ENCODE measurements at regions not wholly inside any gene's neighbourhood (a gene's known extent, or its start where the extent isn't known, plus 50 kb on each side); places are given as distances from the start of the nearest gene placed in this dataset.

DNA sequence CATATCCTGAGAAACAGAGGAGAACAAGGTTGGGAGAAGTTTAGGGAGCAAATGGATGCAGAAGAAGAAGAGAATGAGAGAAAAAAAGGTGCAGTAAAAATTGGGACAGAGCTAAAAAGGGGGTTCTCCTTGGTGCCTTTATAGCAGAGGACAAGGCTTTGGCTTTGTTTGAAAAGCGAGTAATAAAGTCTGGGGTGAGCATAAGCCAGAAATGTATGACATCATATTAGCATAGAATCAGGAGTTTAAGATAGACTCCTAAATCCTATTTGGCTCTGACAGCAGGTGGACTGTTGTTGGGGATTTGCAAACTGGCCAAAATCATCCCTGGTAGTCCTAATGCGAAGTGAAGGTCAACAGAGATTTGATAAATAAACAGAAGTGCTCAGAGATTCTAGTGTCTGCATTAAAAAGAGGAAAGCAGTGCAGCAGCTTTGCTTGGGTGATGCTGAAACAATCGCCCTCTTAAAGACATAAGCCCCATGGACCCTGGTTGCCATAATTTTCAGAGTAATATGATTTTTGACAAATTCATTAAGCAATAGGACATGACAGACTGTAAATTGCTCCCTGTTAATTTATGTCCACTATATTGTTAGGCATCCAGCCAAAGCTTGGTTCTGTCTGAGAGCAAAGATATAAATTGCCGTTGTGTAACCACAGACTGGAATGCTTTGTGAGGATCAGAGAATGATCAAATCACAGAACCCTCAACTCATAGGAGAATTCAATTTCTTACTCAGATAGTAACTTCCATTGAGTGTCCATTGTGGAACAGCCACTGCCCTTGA lies 385.0 kb upstream of the NFIA start:
- no peak for DNase-seq (ENCODE audit: low spot score)
- Histone ChIP-seq H3K4ac (ENCODE audit: low read length) (no peak overlapping the region), H2AFZ (ENCODE audit: low read length) (no peak overlapping the region), H3K4me2 (ENCODE audit: insufficient read depth, low read length, poor library complexity, severe bottlenecking) (no peak overlapping the region), H2BK5ac (ENCODE audit: low read length) (no peak overlapping the region), H3K79me1 (ENCODE audit: low read depth, low read length) (no peaks in the 10 kb centered on the region), H3K18ac (ENCODE audit: low read length) (no peak overlapping the region), H2AK5ac (ENCODE audit: low read depth, low read length) (no peak overlapping the region), H3K9me3 (replicated peaks in 1 of 2; ENCODE audit: control insufficient read depth in 2 of 2, insufficient read depth in 1 of 2, low read depth in 1 of 2, low read length in 2 of 2) (no peaks in the 10 kb centered on the region), H3K4me3 (ENCODE audit: low read length in 2 of 2) (no peak overlapping the region), H4K91ac (ENCODE audit: low read depth, low read length, poor library complexity) (no peak overlapping the region), H3K14ac (ENCODE audit: low read length) (no peak overlapping the region), H3K27me3 (ENCODE audit: control insufficient read depth in 3 of 3, insufficient read depth in 3 of 3, low read depth in 1 of 3, low read length in 3 of 3) (no peaks in the 10 kb centered on the region), H3K27ac (replicated peaks; ENCODE audit: low read length) (no peak overlapping the region), H4K8ac (ENCODE audit: low read depth, low read length) (no peak overlapping the region), H2BK15ac (ENCODE audit: low read length) (no peak overlapping the region), H3K36me3 (replicated peaks in 1 of 2; ENCODE audit: control insufficient read depth in 2 of 2, insufficient read depth in 2 of 2, low read length in 2 of 2) (no peaks in the 10 kb centered on the region), H3K23ac (ENCODE audit: low read depth, low read length, poor library complexity) (no peak overlapping the region), H3K4me1 (ENCODE audit: control insufficient read depth in 2 of 2, insufficient read depth in 1 of 2, low read depth in 1 of 2, low read length in 2 of 2) (no peaks in the 10 kb centered on the region), H2BK12ac (ENCODE audit: low read length) (no peak overlapping the region), H2BK120ac (ENCODE audit: low read depth, low read length) (no peak overlapping the region), H3K9ac (ENCODE audit: low read depth, low read length, poor library complexity) (no peak overlapping the region)
- WGBS, 2 donors (ENCODE audit: extremely low coverage in 2 of 2, insufficient read length in 2 of 2, insufficient replicate concordance in 1 of 2) = no CpG with 5 or more reads among the region's 4 CpGs

DNA sequence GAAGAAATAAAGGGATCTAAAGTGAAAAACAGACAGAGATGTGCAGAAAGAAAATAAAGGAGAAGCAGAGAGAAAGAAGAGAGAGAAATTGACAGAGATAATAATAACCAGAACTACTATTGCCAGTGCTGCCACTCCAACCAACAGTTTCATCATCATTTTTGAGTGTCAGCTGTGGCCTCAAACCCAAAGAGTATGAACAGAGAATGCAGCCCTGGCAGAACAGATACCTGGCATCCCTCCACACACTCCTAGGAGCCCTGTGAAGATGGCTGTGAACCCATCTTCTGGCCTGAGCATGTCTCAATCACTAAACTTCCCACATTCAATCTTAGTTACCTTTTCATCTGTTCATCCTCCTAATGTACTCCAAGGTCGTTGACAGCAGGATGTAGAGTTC lies 385.8 kb upstream of the NFIA start:
- no peak overlapping the region for H2BK15ac ChIP-seq (ENCODE audit: low read length)
- H3K9ac ChIP-seq (ENCODE audit: low read depth, low read length, poor library complexity) = no peak overlapping the region
- H3K4me3 ChIP-seq (ENCODE audit: low read length in 2 of 2) = no peak overlapping the region
- no peak overlapping the region for H3K23ac ChIP-seq (ENCODE audit: low read depth, low read length, poor library complexity)
- no peak overlapping the region for H2BK120ac ChIP-seq (ENCODE audit: low read depth, low read length)
- no peak overlapping the region for H3K14ac ChIP-seq (ENCODE audit: low read length)
- WGBS, 2 donors (ENCODE audit: extremely low coverage in 2 of 2, insufficient read length in 2 of 2, insufficient replicate concordance in 1 of 2) = no CpG with 5 or more reads among the region's 1 CpG
- H3K79me1 ChIP-seq (ENCODE audit: low read depth, low read length) = no peaks in the 10 kb centered on the region
- H4K8ac ChIP-seq (ENCODE audit: low read depth, low read length) = no peak overlapping the region
- no peak for DNase-seq (ENCODE audit: low spot score)
- no peak overlapping the region for H2BK5ac ChIP-seq (ENCODE audit: low read length)
- no peaks in the 10 kb centered on the region for H3K4me1 ChIP-seq (ENCODE audit: control insufficient read depth in 2 of 2, insufficient read depth in 1 of 2, low read depth in 1 of 2, low read length in 2 of 2)
- H2AK5ac ChIP-seq (ENCODE audit: low read depth, low read length) = no peak overlapping the region
- no peak overlapping the region for H3K4me2 ChIP-seq (ENCODE audit: insufficient read depth, low read length, poor library complexity, severe bottlenecking)
- no peaks in the 10 kb centered on the region for H3K36me3 ChIP-seq (replicated peaks in 1 of 2; ENCODE audit: control insufficient read depth in 2 of 2, insufficient read depth in 2 of 2, low read length in 2 of 2)
- H4K91ac ChIP-seq (ENCODE audit: low read depth, low read length, poor library complexity) = no peak overlapping the region
- H3K18ac ChIP-seq (ENCODE audit: low read length) = no peak overlapping the region
- H3K4ac ChIP-seq (ENCODE audit: low read length) = no peak overlapping the region
- H3K27ac ChIP-seq (replicated peaks; ENCODE audit: low read length) = no peak overlapping the region
- no peak overlapping the region for H2BK12ac ChIP-seq (ENCODE audit: low read length)
- H2AFZ ChIP-seq (ENCODE audit: low read length) = no peak overlapping the region
- no peaks in the 10 kb centered on the region for H3K27me3 ChIP-seq (ENCODE audit: control insufficient read depth in 3 of 3, insufficient read depth in 3 of 3, low read depth in 1 of 3, low read length in 3 of 3)
- no peaks in the 10 kb centered on the region for H3K9me3 ChIP-seq (replicated peaks in 1 of 2; ENCODE audit: control insufficient read depth in 2 of 2, insufficient read depth in 1 of 2, low read depth in 1 of 2, low read length in 2 of 2)

DNA sequence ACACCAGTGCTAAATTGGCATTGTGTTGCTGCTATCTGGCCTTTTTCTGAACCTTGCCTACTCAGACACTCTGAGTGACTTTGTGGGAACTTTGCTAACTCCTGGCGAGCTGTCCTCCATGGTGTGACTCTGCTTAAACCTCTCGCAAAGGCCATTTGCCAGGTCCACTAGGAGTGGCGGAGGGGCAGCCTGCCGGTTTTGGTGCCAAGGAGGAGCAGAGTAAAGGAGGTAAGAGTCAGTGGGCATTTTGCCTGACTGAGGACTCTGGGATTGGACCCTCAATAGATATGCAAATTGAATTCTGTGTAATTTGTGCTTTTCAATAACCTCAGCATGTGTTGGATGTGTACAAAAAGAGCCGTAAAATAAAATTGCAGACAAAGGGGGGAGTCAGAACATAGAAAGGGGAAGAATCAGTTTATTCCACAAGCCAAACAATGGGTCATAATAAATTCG lies 386.6 kb upstream of the NFIA start:
- Histone ChIP-seq H3K4me2 (ENCODE audit: insufficient read depth, low read length, poor library complexity, severe bottlenecking) (no peak overlapping the region), H3K27ac (replicated peaks; ENCODE audit: low read length) (no peak overlapping the region), H3K79me1 (ENCODE audit: low read depth, low read length) (no peaks in the 10 kb centered on the region), H3K4me3 (ENCODE audit: low read length in 2 of 2) (no peak overlapping the region), H3K36me3 (replicated peaks in 1 of 2; ENCODE audit: control insufficient read depth in 2 of 2, insufficient read depth in 2 of 2, low read length in 2 of 2) (no peaks in the 10 kb centered on the region), H3K18ac (ENCODE audit: low read length) (no peak overlapping the region), H3K4me1 (ENCODE audit: control insufficient read depth in 2 of 2, insufficient read depth in 1 of 2, low read depth in 1 of 2, low read length in 2 of 2) (no peaks in the 10 kb centered on the region), H2AK5ac (ENCODE audit: low read depth, low read length) (no peak overlapping the region), H3K27me3 (ENCODE audit: control insufficient read depth in 3 of 3, insufficient read depth in 3 of 3, low read depth in 1 of 3, low read length in 3 of 3) (no peaks in the 10 kb centered on the region), H2BK15ac (ENCODE audit: low read length) (no peak overlapping the region), H2BK120ac (ENCODE audit: low read depth, low read length) (no peak overlapping the region), H3K4ac (ENCODE audit: low read length) (no peak overlapping the region), H3K23ac (ENCODE audit: low read depth, low read length, poor library complexity) (no peak overlapping the region), H3K9ac (ENCODE audit: low read depth, low read length, poor library complexity) (no peak overlapping the region), H2AFZ (ENCODE audit: low read length) (no peak overlapping the region), H2BK5ac (ENCODE audit: low read length) (no peak overlapping the region), H3K14ac (ENCODE audit: low read length) (no peak overlapping the region), H3K9me3 (replicated peaks in 1 of 2; ENCODE audit: control insufficient read depth in 2 of 2, insufficient read depth in 1 of 2, low read depth in 1 of 2, low read length in 2 of 2) (no peaks in the 10 kb centered on the region), H2BK12ac (ENCODE audit: low read length) (no peak overlapping the region), H4K91ac (ENCODE audit: low read depth, low read length, poor library complexity) (no peak overlapping the region), H4K8ac (ENCODE audit: low read depth, low read length) (no peak overlapping the region)
- DNase-seq (ENCODE audit: low spot score) = no peak
- WGBS, 2 donors (ENCODE audit: extremely low coverage in 2 of 2, insufficient read length in 2 of 2, insufficient replicate concordance in 1 of 2) = no CpG with 5 or more reads among the region's 6 CpGs

DNA sequence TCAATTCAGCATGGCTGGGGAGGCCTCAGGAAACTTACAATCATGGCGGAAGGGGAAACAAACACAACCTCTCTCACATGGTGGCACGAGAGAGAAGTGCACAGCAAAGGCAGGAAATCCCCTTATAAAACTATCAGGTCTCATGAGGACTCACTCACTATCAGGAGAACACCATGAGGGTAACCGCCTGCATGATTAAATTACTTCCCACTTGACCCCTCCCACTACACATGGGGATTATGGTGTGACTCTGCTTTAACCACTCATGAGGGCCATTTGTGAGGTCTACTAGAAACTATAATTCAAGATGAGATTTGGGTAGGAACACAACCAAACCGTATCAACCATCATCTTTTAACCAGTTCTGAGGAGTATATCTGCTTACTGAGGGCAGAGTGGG lies 387.4 kb upstream of the NFIA start:
- Histone ChIP-seq H3K4me3 (ENCODE audit: low read length in 2 of 2) (no peak overlapping the region), H2BK5ac (ENCODE audit: low read length) (no peak overlapping the region), H3K9me3 (replicated peaks in 1 of 2; ENCODE audit: control insufficient read depth in 2 of 2, insufficient read depth in 1 of 2, low read depth in 1 of 2, low read length in 2 of 2) (no peaks in the 10 kb centered on the region), H3K4me2 (ENCODE audit: insufficient read depth, low read length, poor library complexity, severe bottlenecking) (no peak overlapping the region), H4K8ac (ENCODE audit: low read depth, low read length) (no peak overlapping the region), H3K14ac (ENCODE audit: low read length) (no peak overlapping the region), H3K36me3 (replicated peaks in 1 of 2; ENCODE audit: control insufficient read depth in 2 of 2, insufficient read depth in 2 of 2, low read length in 2 of 2) (no peaks in the 10 kb centered on the region), H4K91ac (ENCODE audit: low read depth, low read length, poor library complexity) (no peak overlapping the region), H3K79me1 (ENCODE audit: low read depth, low read length) (no peaks in the 10 kb centered on the region), H2AK5ac (ENCODE audit: low read depth, low read length) (no peak overlapping the region), H2BK15ac (ENCODE audit: low read length) (no peak overlapping the region), H2BK12ac (ENCODE audit: low read length) (no peak overlapping the region), H3K4ac (ENCODE audit: low read length) (no peak overlapping the region), H3K27me3 (ENCODE audit: control insufficient read depth in 3 of 3, insufficient read depth in 3 of 3, low read depth in 1 of 3, low read length in 3 of 3) (no peaks in the 10 kb centered on the region), H2BK120ac (ENCODE audit: low read depth, low read length) (no peak overlapping the region), H3K4me1 (ENCODE audit: control insufficient read depth in 2 of 2, insufficient read depth in 1 of 2, low read depth in 1 of 2, low read length in 2 of 2) (no peaks in the 10 kb centered on the region), H3K23ac (ENCODE audit: low read depth, low read length, poor library complexity) (no peak overlapping the region), H3K18ac (ENCODE audit: low read length) (no peak overlapping the region), H2AFZ (ENCODE audit: low read length) (no peak overlapping the region), H3K9ac (ENCODE audit: low read depth, low read length, poor library complexity) (no peak overlapping the region), H3K27ac (replicated peaks; ENCODE audit: low read length) (no peak overlapping the region)
- no CpG with 5 or more reads among the region's 4 CpGs for WGBS, 2 donors (ENCODE audit: extremely low coverage in 2 of 2, insufficient read length in 2 of 2, insufficient replicate concordance in 1 of 2)
- no peak for DNase-seq (ENCODE audit: low spot score)
